K562 (cell line): ENCODE measurements at regions not wholly inside any gene's neighbourhood (a gene's known extent, or its start where the extent isn't known, plus 50 kb on each side); places are given as distances from the start of the nearest gene placed in this dataset.

Source experiments
- ATAC-seq: fragments of 200-7000 bp; cut with Tn5 transposase; 3 replicates; pipeline ENCODE4 v1.9.1; 2020; ENCODE audit warnings: moderate library complexity
- BruUV-seq: library from RNA; stranded (reverse); fragments of 400-500 nt; replicated peaks from 2 replicates; lab custom pipeline; 2021; lab: Mats Ljungman, UMichigan
- CTCF ChIA-PET: fragments of 300-600 bp; formaldehyde crosslinking; extraction: SDS; loops from one replicate; lab custom pipeline; 2021; ENCODE audit warnings: low intra/inter-chr PET ratio; lab: Yijun Ruan, JAX
- POLR2A ChIA-PET: fragments of 300-600, 350-650 bp; sonication (Branson Sonifier 250); formaldehyde crosslinking; extraction: SDS; loops from one replicate; lab custom pipeline; 2021; ENCODE audit warnings: antibody characterized with exemption, inconsistent platforms; lab: Yijun Ruan, JAX
- DNase-seq, 4 experiments: peaks; one replicate each; pipeline versions ENCODE4 v3.0.0 to v3.0.0-alpha.2; 2011 to 2018; ENCODE audit warnings: low spot score in 3 of 4, mixed read lengths in 3 of 4; ENCODE audit errors: extremely low read depth in 1 of 4
- FAIRE-seq: peaks from 2 replicates; lab custom pipeline; 2011; peaks lifted over from hg19 to GRCh38; lab: Jason Lieb, UNC
- H2AFZ ChIP-seq: 2 replicates; pipeline ENCODE4 v1.6.0; 2011; ENCODE audit warnings: low read depth, low read length, control low read depth, inconsistent platforms
- H3K27ac ChIP-seq: fragments of 200-600 bp; 3 replicates; pipeline ENCODE4 v1.8.0; 2011; ENCODE audit warnings: low read depth, mild to moderate bottlenecking, control low read depth, inconsistent platforms, low read length, moderate library complexity, mixed read lengths; ENCODE audit errors: extremely low read depth
- H3K27me3 ChIP-seq, 2 experiments: fragments of 300-600 bp in 1 of 2; 2 replicates in 1 of 2; 3 replicates in 1 of 2; pipeline versions ENCODE4 v1.6.0 to v1.8.0; 2011; ENCODE audit warnings: inconsistent platforms in 2 of 2, low read length in 2 of 2, mild to moderate bottlenecking in 1 of 2, mixed read lengths in 1 of 2, moderate library complexity in 1 of 2; ENCODE audit not compliant: control insufficient read depth in 2 of 2, insufficient read depth in 2 of 2
- H3K36me3 ChIP-seq: fragments of 300-600 bp; 3 replicates; pipeline ENCODE4 v1.8.0; 2011; ENCODE audit warnings: mild to moderate bottlenecking, low read length, inconsistent platforms; ENCODE audit not compliant: control insufficient read depth, insufficient read depth
- H3K4me1 ChIP-seq, 2 experiments: fragments of 200-600 bp in 1 of 2; replicated peaks in 1 of 2; 2 replicates in 1 of 2; 3 replicates in 1 of 2; pipeline versions ENCODE4 v1.5.1 to v1.8.0; 2011; ENCODE audit warnings: inconsistent platforms in 2 of 2, low read length in 2 of 2, mild to moderate bottlenecking in 1 of 2, mixed read lengths in 1 of 2, moderate library complexity in 1 of 2; ENCODE audit not compliant: control insufficient read depth in 2 of 2, insufficient read depth in 2 of 2
- H3K4me2 ChIP-seq: 2 replicates; pipeline ENCODE4 v1.6.1; 2011; ENCODE audit warnings: low read length, control low read depth, inconsistent platforms, mixed read lengths; ENCODE audit not compliant: insufficient read depth
- H3K4me3 ChIP-seq: fragments of 200-600 bp; sonication (generic), shearing (Covaris generic); 2 replicates; pipeline ENCODE4 v1.5.1; 2016; ENCODE audit warnings: control low read depth, inconsistent platforms
- H3K79me2 ChIP-seq: fragments of 200-600 bp; 3 replicates; pipeline ENCODE4 v1.8.0; 2011; ENCODE audit warnings: low read length, inconsistent platforms; ENCODE audit not compliant: control insufficient read depth, insufficient read depth
- H3K9ac ChIP-seq, 2 experiments: 2 replicates each; pipeline versions ENCODE4 v1.6.0 to v1.6.1; 2011; ENCODE audit warnings: low read depth in 2 of 2, low read length in 2 of 2, control low read depth in 1 of 2, inconsistent platforms in 1 of 2, mild to moderate bottlenecking in 1 of 2, mixed read lengths in 1 of 2; ENCODE audit not compliant: insufficient read depth in 1 of 2
- H3K9me1 ChIP-seq: one replicate; pipeline ENCODE4 v1.6.0; 2011; ENCODE audit warnings: inconsistent platforms, mild to moderate bottlenecking, low read length, moderate library complexity; ENCODE audit not compliant: control insufficient read depth, insufficient read depth
- H3K9me3 ChIP-seq: replicated peaks from 2 replicates; pipeline ENCODE4 v1.5.1; 2011; ENCODE audit warnings: low read depth, low read length, inconsistent platforms; ENCODE audit not compliant: control insufficient read depth, insufficient read depth
- H4K20me1 ChIP-seq: replicated peaks from 2 replicates; pipeline ENCODE4 v1.6.1; 2011; ENCODE audit warnings: low read length, inconsistent platforms, mixed read lengths; ENCODE audit not compliant: control insufficient read depth, insufficient read depth
- COPS2 ChIP-seq: fragments of 450-650 bp; conservative IDR thresholded peaks from 2 replicates; pipeline ENCODE4 v1.6.1; 2016; ENCODE audit warnings: mild to moderate bottlenecking, moderate library complexity
- HDAC8 ChIP-seq: fragments of 450-650 bp; IDR thresholded peaks from 2 replicates; pipeline ENCODE4 v1.6.1; 2016; ENCODE audit warnings: mild to moderate bottlenecking, missing genetic modification characterization, moderate library complexity, missing compliant biosample characterization
- KDM4B ChIP-seq, 2 experiments: fragments of 450-650 bp in 1 of 2; sonication (generic) in 1 of 2; IDR thresholded peaks; 2 replicates each; pipeline ENCODE4 v1.6.1; 2016 to 2017; ENCODE audit warnings: borderline replicate concordance in 2 of 2, antibody characterized with exemption in 1 of 2, low read depth in 1 of 2, mild to moderate bottlenecking in 1 of 2
- NR1H2 ChIP-seq: sonication (generic); formaldehyde crosslinking; IDR thresholded peaks from 2 replicates; pipeline ENCODE4 v1.4.0; 2020; ENCODE audit warnings: mild to moderate bottlenecking, missing genetic modification reagents
- POU5F1 ChIP-seq: fragments of 150-350 bp; IDR thresholded peaks from 2 replicates; pipeline ENCODE4 v1.6.1; 2014; ENCODE audit warnings: borderline replicate concordance, low read length, low read depth, mild to moderate bottlenecking; ENCODE audit not compliant: partially characterized antibody
- ZNF445 ChIP-seq: fragments of 250-450 bp; sonication (Bioruptor Pico); IDR thresholded peaks from 2 replicates; pipeline ENCODE4 v1.4.0; 2020; ENCODE audit warnings: low read depth, mild to moderate bottlenecking, moderate library complexity
- ZNF512 ChIP-seq: IDR thresholded peaks from 2 replicates; pipeline ENCODE4 v1.6.1; 2016; ENCODE audit warnings: missing genetic modification characterization, missing compliant biosample characterization
- ZNF592 ChIP-seq: fragments of 450-650 bp; IDR thresholded peaks from 2 replicates; pipeline ENCODE4 v1.6.1; 2017; ENCODE audit warnings: antibody characterized with exemption, mild to moderate bottlenecking
- ZNF695 ChIP-seq: fragments of 450-650 bp; formaldehyde crosslinking; IDR thresholded peaks from 2 replicates; pipeline ENCODE4 v1.4.0; 2020; ENCODE audit warnings: mild to moderate bottlenecking, moderate library complexity
- WGBS: fragments of 100-300 bp; shearing (Covaris generic); methylation state at CpG from one replicate; pipeline ENCODE4 v1.1.6; 2016; ENCODE audit warnings: low coverage, mixed read lengths; ENCODE audit not compliant: insufficient coverage; ENCODE audit errors: missing lambda C conversion rate; 5-methylcytosine and 5-hydroxymethylcytosine counted together
- in situ Hi-C: fragments of 300-500 bp; cut with MboI; formaldehyde crosslinking; loops from 4 replicates; pipeline ENCODE4 v1.15.0; 2018; ENCODE audit warnings: inconsistent platforms, mixed read lengths
- intact Hi-C: fragments of 100-400 bp; cut with micrococcal nuclease; formaldehyde crosslinking; loops from 2 replicates; pipeline ENCODE4 v1.14.2; 2022

- CTCF ChIA-PET: no interaction called here
- Histone ChIP-seq H3K9me1 (no peaks in the 10 kb centered on the region), H3K79me2 (no peaks in the 10 kb centered on the region), H2AFZ (no peak overlapping the region), H3K36me3 (no peaks in the 10 kb centered on the region), H3K27ac (no peak overlapping the region), H4K20me1 (no peaks in the 10 kb centered on the region), H3K27me3 (peaks cover 3 to 6% of the 10 kb centered on the region in 2 experiments; a peak in 2 of 5 replicates), H3K4me1 (no peaks in the 10 kb centered on the region; a peak in 1 of 5 replicates), H3K9me3 (no peaks in the 10 kb centered on the region), H3K4me3 (no peak overlapping the region), H3K9ac (no peak overlapping the region), H3K4me2 (no peak overlapping the region)
- WGBS: 0% methylated on average over 3 of the region's 3 CpGs
- DNase-seq (no peak), FAIRE-seq (no peak), ATAC-seq (no peak)
- TF ChIP-seq HDAC8 (tag): no peak
- no peak for TF ChIP-seq ZNF445 (CRISPR knock-in tag)
- no peak for TF ChIP-seq NR1H2 (CRISPR knock-in tag)
- TF ChIP-seq ZNF695 (CRISPR knock-in tag): no peak
- no peak for TF ChIP-seq ZNF592
- no peak for TF ChIP-seq ZNF512
- TF ChIP-seq KDM4B (IDR thresholded peaks at IDR 0.05; ENCODE audit: borderline replicate concordance in 2 of 2, low read depth in 1 of 2): no peak
- TF ChIP-seq POU5F1: no peak
- no peak for TF ChIP-seq COPS2
- intact Hi-C loops: no loop called here
- in situ Hi-C loops: no loop called here
- no TSS peak for BruUV-seq
- POLR2A ChIA-PET: no interaction called here
Measured at GRCh38 chr1:224558904-224559303, 57.2 kb upstream of the CNIH3 start.
